Tibial artery (tissue), 4 donors: ENCODE measurements at regions not wholly inside any gene's neighbourhood (a gene's known extent, or its start where the extent isn't known, plus 50 kb on each side); places are given as distances from the start of the nearest gene placed in this dataset.

Experiments used
- DNase-seq, 2 donors: peaks; one replicate each; pipeline ENCODE4 v3.0.0-alpha.2; 2019
- H3K27ac ChIP-seq, 2 donors: fragments of 200-600 bp; sonication (generic) in 1 of 2; 1 replicate in 1 of 2; 2 replicates in 1 of 2; pipeline ENCODE4 v1.5.1; 2018 to 2019; ENCODE audit warnings: mild to moderate bottlenecking in 1 of 2
- H3K27me3 ChIP-seq, 2 donors: fragments of 200-600 bp; sonication (generic) in 1 of 2; one replicate each; pipeline versions ENCODE4 v1.5.1 to v1.6.0; 2016 to 2019
- H3K36me3 ChIP-seq, 3 donors: fragments of 200-600 bp; sonication (generic) in 2 of 3; one replicate each; pipeline ENCODE4 v1.5.1; 2016 to 2019; ENCODE audit warnings: mild to moderate bottlenecking in 2 of 3
- H3K4me1 ChIP-seq, 4 donors: fragments of 200-600 bp; sonication (generic) in 2 of 4; 1 replicate in 3 of 4; 2 replicates in 1 of 4; pipeline ENCODE4 v1.5.1; 2016 to 2019
- H3K4me3 ChIP-seq, 2 donors: fragments of 200-600 bp; sonication (generic) in 1 of 2; 1 replicate in 1 of 2; 2 replicates in 1 of 2; pipeline ENCODE4 v1.5.1; 2018 to 2019; ENCODE audit warnings: mild to moderate bottlenecking in 2 of 2
- H3K9me3 ChIP-seq, 3 donors: fragments of 200-600 bp; sonication (generic) in 1 of 3; one replicate each; pipeline ENCODE4 v1.5.1; 2016 to 2019
- intact Hi-C: fragments of 100-400 bp; cut with DNase I; formaldehyde crosslinking; loops from one replicate; pipeline ENCODE4 v1.15.0; 2023; ENCODE audit warnings: low total_unique reads
- TF ChIP-seq, protein P1 (sequence below), 2 experiments: fragments of 200-600 bp in 1 of 2; fragments of 450-650 bp in 1 of 2; IDR thresholded peaks; one replicate each; pipeline ENCODE4 v1.5.1; 2017 to 2019; ENCODE audit warnings: antibody characterized with exemption in 2 of 2, mild to moderate bottlenecking in 1 of 2, moderate library complexity in 1 of 2

DNA sequence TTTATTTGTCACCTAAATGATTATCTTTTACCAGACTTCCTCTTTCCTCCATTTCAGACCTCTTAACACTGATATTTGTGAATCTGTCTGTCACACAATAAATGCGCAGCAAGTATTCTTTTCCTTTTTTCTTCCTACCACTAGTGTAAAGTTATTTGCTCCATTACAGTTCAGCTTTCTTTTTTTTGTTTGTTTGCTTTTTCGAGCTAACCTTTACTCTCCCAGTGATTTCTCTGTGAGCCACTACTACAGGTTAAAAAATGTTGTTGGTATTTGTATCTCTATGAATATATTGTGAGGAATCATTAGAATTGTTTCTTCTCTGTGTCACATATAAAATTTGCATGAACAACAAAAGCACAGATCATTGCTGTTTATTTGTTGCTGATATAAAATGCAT lies 854.0 kb upstream of the GCFC2 start:
- Histone ChIP-seq H3K36me3 (no peaks in the 10 kb centered on the region), H3K9me3 (no peaks in the 10 kb centered on the region), H3K4me3 (no peak overlapping the region), H3K4me1 (no peaks in the 10 kb centered on the region), H3K27me3 (no peaks in the 10 kb centered on the region), H3K27ac (no peak overlapping the region)
- TF ChIP-seq, protein P1, sequence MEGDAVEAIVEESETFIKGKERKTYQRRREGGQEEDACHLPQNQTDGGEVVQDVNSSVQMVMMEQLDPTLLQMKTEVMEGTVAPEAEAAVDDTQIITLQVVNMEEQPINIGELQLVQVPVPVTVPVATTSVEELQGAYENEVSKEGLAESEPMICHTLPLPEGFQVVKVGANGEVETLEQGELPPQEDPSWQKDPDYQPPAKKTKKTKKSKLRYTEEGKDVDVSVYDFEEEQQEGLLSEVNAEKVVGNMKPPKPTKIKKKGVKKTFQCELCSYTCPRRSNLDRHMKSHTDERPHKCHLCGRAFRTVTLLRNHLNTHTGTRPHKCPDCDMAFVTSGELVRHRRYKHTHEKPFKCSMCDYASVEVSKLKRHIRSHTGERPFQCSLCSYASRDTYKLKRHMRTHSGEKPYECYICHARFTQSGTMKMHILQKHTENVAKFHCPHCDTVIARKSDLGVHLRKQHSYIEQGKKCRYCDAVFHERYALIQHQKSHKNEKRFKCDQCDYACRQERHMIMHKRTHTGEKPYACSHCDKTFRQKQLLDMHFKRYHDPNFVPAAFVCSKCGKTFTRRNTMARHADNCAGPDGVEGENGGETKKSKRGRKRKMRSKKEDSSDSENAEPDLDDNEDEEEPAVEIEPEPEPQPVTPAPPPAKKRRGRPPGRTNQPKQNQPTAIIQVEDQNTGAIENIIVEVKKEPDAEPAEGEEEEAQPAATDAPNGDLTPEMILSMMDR (IDR thresholded peaks at IDR 0.05) = no peak
- intact Hi-C loops = no loop called here
- no peak for DNase-seq

DNA sequence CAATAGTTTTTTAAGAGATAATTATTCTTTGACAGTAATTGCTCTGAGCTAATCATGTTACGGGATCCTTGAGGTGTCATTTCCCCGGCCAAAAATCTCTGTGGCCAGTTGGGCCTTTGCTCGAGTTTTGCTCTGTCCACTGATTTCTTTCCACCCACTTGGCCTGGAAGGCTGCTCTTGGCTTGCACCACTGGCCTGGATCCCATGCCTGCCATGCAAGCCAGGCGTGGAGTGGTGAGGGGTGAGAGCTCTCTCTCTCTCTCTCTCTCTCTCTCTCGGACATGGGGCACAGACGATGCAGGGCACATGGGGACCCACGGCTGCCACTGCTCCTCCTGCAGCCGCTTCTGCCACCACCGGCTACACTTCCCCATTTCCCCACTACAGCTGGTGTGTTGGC lies 853.0 kb upstream of the GCFC2 start:
- H3K27ac ChIP-seq = no peak overlapping the region
- H3K27me3 ChIP-seq = no peaks in the 10 kb centered on the region
- no peak overlapping the region for H3K4me3 ChIP-seq
- TF ChIP-seq, protein P1 (IDR thresholded peaks at IDR 0.05) = no peak
- H3K4me1 ChIP-seq = no peaks in the 10 kb centered on the region
- intact Hi-C loops = no loop called here
- no peaks in the 10 kb centered on the region for H3K9me3 ChIP-seq
- no peak for DNase-seq
- H3K36me3 ChIP-seq = no peaks in the 10 kb centered on the region

DNA sequence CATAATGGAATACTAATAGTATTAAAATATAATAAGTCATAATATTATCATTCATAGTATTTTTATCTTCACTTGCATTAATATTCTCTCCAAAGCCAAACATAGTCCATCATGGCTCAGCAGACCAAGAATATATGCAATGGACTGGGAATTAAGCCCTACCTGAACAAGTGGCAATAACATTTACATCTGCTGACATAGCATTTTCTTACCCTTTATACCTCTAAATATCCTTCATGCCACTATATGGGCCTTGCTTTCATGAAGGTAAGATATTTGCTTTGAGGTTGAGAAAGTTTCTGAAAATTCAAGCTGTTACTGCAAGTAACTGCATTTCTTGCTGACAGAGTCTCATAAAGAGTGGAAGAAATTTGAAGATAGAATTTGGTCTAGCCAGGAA lies 847.4 kb upstream of the GCFC2 start:
- Histone ChIP-seq H3K27me3 (no peaks in the 10 kb centered on the region), H3K4me3 (no peak overlapping the region), H3K9me3 (no peaks in the 10 kb centered on the region), H3K4me1 (no peaks in the 10 kb centered on the region), H3K36me3 (no peaks in the 10 kb centered on the region), H3K27ac (no peak overlapping the region)
- TF ChIP-seq, protein P1 (IDR thresholded peaks at IDR 0.05) = no peak
- intact Hi-C loops = no loop called here
- DNase-seq = no peak

DNA sequence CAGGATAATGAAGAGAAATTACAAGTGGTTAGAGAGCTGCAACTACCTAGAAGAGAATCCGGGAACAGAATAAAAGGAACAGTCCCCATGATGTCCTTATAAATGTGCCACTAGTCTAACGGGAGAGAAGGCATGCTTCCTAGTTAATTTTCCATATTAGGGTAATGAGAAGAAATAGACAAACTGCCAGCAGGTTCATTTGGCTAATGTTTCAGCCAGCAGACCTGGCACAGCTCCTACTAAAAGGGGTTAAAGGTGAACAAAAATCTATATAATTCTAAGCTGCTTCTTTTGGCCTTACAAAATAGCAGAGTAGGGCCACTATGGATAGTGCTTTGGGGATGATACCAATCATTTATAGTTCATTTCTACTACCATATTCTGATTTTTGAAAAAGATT lies 845.3 kb upstream of the GCFC2 start:
- H3K4me1 ChIP-seq = no peaks in the 10 kb centered on the region
- intact Hi-C loops = no loop called here
- no peaks in the 10 kb centered on the region for H3K36me3 ChIP-seq
- DNase-seq = no peak
- no peaks in the 10 kb centered on the region for H3K27me3 ChIP-seq
- no peaks in the 10 kb centered on the region for H3K9me3 ChIP-seq
- TF ChIP-seq, protein P1 (IDR thresholded peaks at IDR 0.05) = no peak
- no peak overlapping the region for H3K27ac ChIP-seq
- H3K4me3 ChIP-seq = no peak overlapping the region

DNA sequence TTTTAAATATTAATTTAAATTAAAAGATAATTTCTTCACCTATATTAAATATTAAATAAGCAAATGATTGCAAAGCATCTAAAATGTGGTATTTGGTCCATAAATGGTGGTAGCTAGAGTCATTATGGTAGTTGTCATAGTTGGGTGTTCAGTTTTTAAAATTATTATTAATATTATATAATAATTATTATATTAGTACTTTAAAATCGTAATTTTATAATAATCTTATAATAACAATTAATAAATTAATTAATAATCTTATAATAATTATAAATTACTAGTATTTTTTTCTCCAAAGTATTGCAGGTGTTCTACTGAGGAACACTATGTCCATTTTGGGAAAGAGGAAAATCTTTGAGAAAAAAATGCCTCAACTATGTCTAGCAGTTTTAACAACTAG lies 835.5 kb upstream of the GCFC2 start:
- H3K27ac ChIP-seq = no peak overlapping the region
- no peaks in the 10 kb centered on the region for H3K9me3 ChIP-seq
- H3K4me3 ChIP-seq = no peak overlapping the region
- TF ChIP-seq, protein P1 (IDR thresholded peaks at IDR 0.05) = no peak
- H3K27me3 ChIP-seq = no peaks in the 10 kb centered on the region
- intact Hi-C loops = no loop called here
- DNase-seq = no peak
- H3K36me3 ChIP-seq = no peaks in the 10 kb centered on the region
- no peaks in the 10 kb centered on the region for H3K4me1 ChIP-seq

DNA sequence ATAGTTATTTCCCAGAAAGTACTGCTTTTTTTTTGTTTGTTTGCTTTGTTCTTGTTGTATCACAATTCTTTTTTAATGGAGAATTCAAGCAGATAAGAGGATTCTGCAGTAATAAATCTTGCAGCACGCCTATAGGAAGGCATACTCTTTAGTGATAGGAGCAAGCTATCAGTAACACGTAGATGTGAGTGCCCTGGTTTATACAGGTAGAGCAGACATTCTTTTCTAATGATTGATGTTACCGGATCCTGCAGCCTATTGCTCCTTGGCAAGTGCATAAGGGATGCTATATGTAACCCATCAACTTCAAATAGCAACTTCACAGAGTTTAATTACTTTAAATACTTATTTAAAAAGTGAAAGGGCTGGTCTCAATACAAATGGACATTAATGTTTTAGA lies 834.2 kb upstream of the GCFC2 start:
- no peak for DNase-seq
- intact Hi-C loops = no loop called here
- TF ChIP-seq, protein P1 (IDR thresholded peaks at IDR 0.05) = no peak
- Histone ChIP-seq H3K4me3 (no peak overlapping the region), H3K27me3 (no peaks in the 10 kb centered on the region), H3K4me1 (no peaks in the 10 kb centered on the region), H3K36me3 (no peaks in the 10 kb centered on the region), H3K9me3 (no peaks in the 10 kb centered on the region), H3K27ac (no peak overlapping the region)
